ENCODE measurements at regions not wholly inside any gene's neighbourhood (a gene's known extent, or its start where the extent isn't known, plus 50 kb on each side); places are given as distances from the start of the nearest gene placed in this dataset.

DNA sequence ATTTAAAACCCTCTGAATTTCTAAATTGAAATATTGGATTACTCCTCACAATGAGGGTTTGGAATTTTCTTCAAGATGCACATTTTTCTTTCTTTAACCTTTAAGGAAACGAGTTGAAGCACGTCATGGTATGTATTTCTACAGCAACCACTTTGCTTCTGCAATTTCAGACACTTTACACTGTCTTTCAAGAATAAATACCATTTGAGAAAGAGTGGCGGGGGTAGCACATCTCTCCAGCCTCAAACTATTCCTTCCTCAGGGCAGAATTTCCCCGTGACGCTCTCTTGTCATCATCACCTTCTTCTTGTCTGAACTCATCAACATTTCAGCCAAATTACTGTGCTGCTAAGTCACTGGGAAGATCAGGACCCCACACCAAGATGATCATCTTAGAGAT, 1073.4 kb downstream of the EFNB2 start:
- H3K4me3 ChIP-seq = no peak overlapping the region
- intact Hi-C loops (cut with DNase I) = no loop called here
- no peak for ATAC-seq
- H3K36me3 ChIP-seq = no peaks in the 10 kb centered on the region
- no peak overlapping the region for H3K27ac ChIP-seq
- TF ChIP-seq POLR2A (IDR thresholded peaks at IDR 0.05) = no peak
- no peak for TF ChIP-seq CTCF (IDR thresholded peaks at IDR 0.05)
- no peaks in the 10 kb centered on the region for H3K4me1 ChIP-seq
- DNase-seq = no peak
- H3K27me3 ChIP-seq = no peaks in the 10 kb centered on the region
- no peaks in the 10 kb centered on the region for H3K9me3 ChIP-seq
- 43% methylated on average over 5 of the region's 5 CpGs for WGBS (ENCODE audit: insufficient coverage, low coverage, low lambda C conversion rate, missing lambda C conversion rate)

DNA sequence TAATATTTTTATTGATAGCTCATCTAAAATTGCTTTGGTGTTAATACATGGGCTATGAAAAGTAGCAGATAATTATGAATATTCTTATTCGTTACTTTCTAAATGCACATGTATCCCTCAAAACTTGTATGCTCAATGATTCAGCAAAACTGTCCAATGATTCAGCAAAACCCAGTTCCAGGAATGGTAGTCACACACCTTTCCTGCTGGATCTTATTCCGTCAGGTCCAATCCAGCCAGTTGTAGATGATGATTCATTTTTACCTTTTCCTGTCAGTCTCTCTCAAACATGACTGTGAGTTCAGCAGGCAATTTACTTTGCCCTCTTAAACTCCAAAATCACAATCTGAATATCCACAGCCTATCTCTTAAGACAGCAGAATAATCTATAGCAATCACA, 1082.6 kb downstream of the EFNB2 start:
- Histone ChIP-seq H3K36me3 (no peaks in the 10 kb centered on the region), H3K4me1 (no peaks in the 10 kb centered on the region), H3K27ac (no peak overlapping the region), H3K4me3 (no peak overlapping the region), H3K27me3 (no peaks in the 10 kb centered on the region), H3K9me3 (no peaks in the 10 kb centered on the region)
- DNase-seq (no peak), ATAC-seq (no peak)
- 77% methylated on average over 2 of the region's 2 CpGs for WGBS (ENCODE audit: insufficient coverage, low coverage, low lambda C conversion rate, missing lambda C conversion rate)
- no peak for TF ChIP-seq CTCF (IDR thresholded peaks at IDR 0.05)
- TF ChIP-seq POLR2A (IDR thresholded peaks at IDR 0.05) = no peak
- intact Hi-C loops (cut with DNase I) = no loop called here

DNA sequence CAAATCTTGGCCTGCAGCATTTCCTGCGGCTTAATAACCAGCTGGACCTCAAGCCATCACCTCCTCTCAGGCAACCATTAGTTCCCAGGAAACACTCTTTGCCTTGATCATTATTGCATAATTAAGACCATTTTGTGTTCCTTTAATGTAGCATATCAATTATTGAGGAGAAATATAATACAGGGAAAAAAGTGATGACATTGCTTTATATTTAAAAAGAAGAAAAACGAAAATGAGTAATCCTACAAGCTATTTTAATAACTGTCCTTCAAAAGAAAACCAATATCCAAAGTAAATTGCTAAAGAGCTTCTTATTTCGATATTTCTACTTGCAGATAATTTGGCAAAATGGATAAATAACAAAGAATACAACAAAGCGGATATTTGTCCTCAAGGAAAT, 1084.7 kb downstream of the EFNB2 start:
- intact Hi-C loops (cut with DNase I) = no loop called here
- DNase-seq (no peak), ATAC-seq (no peak)
- 41% methylated on average over 4 of the region's 4 CpGs for WGBS (ENCODE audit: insufficient coverage, low coverage, low lambda C conversion rate, missing lambda C conversion rate)
- Histone ChIP-seq H3K4me1 (no peaks in the 10 kb centered on the region), H3K4me3 (no peak overlapping the region), H3K27me3 (no peaks in the 10 kb centered on the region), H3K36me3 (no peaks in the 10 kb centered on the region), H3K9me3 (no peaks in the 10 kb centered on the region), H3K27ac (no peak overlapping the region)
- no peak for TF ChIP-seq CTCF (IDR thresholded peaks at IDR 0.05)
- TF ChIP-seq POLR2A (IDR thresholded peaks at IDR 0.05) = no peak

DNA sequence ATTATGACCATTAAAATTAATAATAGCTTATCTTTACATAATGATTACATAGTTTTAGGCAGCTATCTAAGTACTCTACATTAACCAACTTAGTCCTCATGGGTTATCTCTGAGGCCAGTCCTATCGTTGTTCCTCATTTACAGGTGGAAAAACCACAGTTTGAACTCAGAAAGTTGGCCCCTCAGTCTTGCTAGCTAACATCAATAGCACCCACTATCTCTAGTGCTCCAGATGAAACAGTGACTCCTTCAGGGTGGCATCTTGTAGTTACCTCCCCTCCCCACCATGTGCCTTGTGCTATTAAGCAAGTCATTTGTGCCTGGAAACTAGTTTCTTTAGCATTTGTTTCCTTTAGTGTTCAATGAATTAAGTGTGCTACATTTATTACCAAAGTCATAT, 1086.7 kb downstream of the EFNB2 start:
- Histone ChIP-seq H3K27ac (no peak overlapping the region), H3K36me3 (no peaks in the 10 kb centered on the region), H3K4me1 (no peaks in the 10 kb centered on the region), H3K4me3 (no peak overlapping the region), H3K27me3 (no peaks in the 10 kb centered on the region), H3K9me3 (no peaks in the 10 kb centered on the region)
- WGBS (ENCODE audit: insufficient coverage, low coverage, low lambda C conversion rate, missing lambda C conversion rate) = 35% methylated on average over 1 of the region's 1 CpG
- DNase-seq = no peak
- intact Hi-C loops (cut with DNase I) = no loop called here
- no peak for ATAC-seq
- TF ChIP-seq POLR2A (IDR thresholded peaks at IDR 0.05) (no peak), CTCF (IDR thresholded peaks at IDR 0.05) (no peak)

DNA sequence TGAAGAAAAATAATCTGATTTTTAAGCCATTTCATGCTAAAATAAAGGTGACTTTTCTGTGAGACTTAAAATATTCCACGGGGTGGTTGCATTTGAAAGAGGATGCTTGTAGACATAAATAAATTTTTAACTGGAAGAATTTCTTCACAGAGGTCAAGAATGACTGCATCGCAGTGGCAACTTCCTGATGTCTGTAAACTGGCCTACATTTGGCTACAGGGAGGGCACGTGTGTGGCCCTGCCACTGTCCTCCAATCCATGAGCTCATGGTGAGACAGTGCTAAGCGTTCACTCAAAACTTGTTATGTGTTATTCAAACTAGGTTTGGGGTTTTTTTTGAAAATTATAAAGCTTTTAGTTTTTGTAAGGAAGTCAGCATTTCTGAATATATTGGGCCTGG, 1089.3 kb downstream of the EFNB2 start:
- H3K27ac ChIP-seq = no peak overlapping the region
- intact Hi-C loops (cut with DNase I) = no loop called here
- no peak overlapping the region for H3K4me3 ChIP-seq
- H3K36me3 ChIP-seq = no peaks in the 10 kb centered on the region
- no peak for TF ChIP-seq CTCF (IDR thresholded peaks at IDR 0.05)
- TF ChIP-seq POLR2A (IDR thresholded peaks at IDR 0.05) = no peak
- H3K27me3 ChIP-seq = no peaks in the 10 kb centered on the region
- no peaks in the 10 kb centered on the region for H3K4me1 ChIP-seq
- ATAC-seq = no peak
- no peak for DNase-seq
- no peaks in the 10 kb centered on the region for H3K9me3 ChIP-seq
- 48% methylated on average over 4 of the region's 4 CpGs for WGBS (ENCODE audit: insufficient coverage, low coverage, low lambda C conversion rate, missing lambda C conversion rate)

Measured in right lobe of liver (tissue), 6 donors.